SJCRH30 (cell line): ENCODE measurements at regions not wholly inside any gene's neighbourhood (a gene's known extent, or its start where the extent isn't known, plus 50 kb on each side); places are given as distances from the start of the nearest gene placed in this dataset.
"Not testable (repeated sequence)": the region's sequence is repeated elsewhere in the genome, so short reads cannot be mapped to it uniquely, and the experiment has no call there.

ENCODE experiments used
- DNase-seq, 2 experiments: peaks; one replicate each; pipeline ENCODE4 v3.0.0-alpha.2; 2015 to 2020
- H3K27ac ChIP-seq: fragments of 250-450 bp; sonication (Bioruptor Pico); 2 replicates; pipeline ENCODE4 v1.5.1; 2020; ENCODE audit warnings: mild to moderate bottlenecking, moderate library complexity
- H3K27me3 ChIP-seq: fragments of 250-450 bp; sonication (Bioruptor Pico); 2 replicates; pipeline ENCODE4 v1.5.1; 2020; ENCODE audit warnings: mild to moderate bottlenecking, moderate library complexity
- H3K36me3 ChIP-seq: fragments of 250-450 bp; sonication (Bioruptor Pico); 2 replicates; pipeline ENCODE4 v1.5.1; 2020; ENCODE audit warnings: mild to moderate bottlenecking, moderate library complexity
- H3K4me1 ChIP-seq: fragments of 250-450 bp; sonication (Bioruptor Pico); 2 replicates; pipeline ENCODE4 v1.5.1; 2020; ENCODE audit warnings: mild to moderate bottlenecking, moderate library complexity
- H3K4me3 ChIP-seq: fragments of 250-450 bp; sonication (Bioruptor Pico); 2 replicates; pipeline ENCODE4 v1.5.1; 2020; ENCODE audit warnings: mild to moderate bottlenecking, moderate library complexity
- H3K9me3 ChIP-seq: fragments of 250-450 bp; sonication (Bioruptor Pico); replicated peaks from 2 replicates; pipeline ENCODE4 v1.5.1; 2020; ENCODE audit warnings: mild to moderate bottlenecking, moderate library complexity

DNA sequence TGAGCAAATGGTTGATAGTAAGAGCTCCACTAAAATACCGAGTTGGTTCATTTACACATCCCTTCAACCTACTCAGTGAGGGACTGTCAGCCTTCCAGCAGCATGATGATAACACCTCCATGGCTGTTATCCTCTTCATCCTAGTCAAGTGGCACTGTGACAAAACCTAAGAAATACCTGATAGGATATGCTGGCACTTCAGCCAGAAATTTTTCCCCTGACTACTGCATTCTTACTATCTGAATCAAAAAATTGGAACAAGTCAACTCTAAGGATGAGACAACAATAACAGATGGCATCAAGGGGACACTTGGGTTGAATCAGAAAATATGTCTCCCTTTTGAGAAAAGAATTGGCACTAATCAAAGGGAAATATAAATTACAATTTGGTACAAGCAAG is 193.9 kb downstream of the KCTD12 start:
- Histone ChIP-seq H3K36me3 (no peaks in the 10 kb centered on the region), H3K4me1 (no peaks in the 10 kb centered on the region), H3K27ac (no peak overlapping the region), H3K4me3 (no peak overlapping the region), H3K9me3 (no peaks in the 10 kb centered on the region), H3K27me3 (no peaks in the 10 kb centered on the region)
- no peak for DNase-seq

DNA sequence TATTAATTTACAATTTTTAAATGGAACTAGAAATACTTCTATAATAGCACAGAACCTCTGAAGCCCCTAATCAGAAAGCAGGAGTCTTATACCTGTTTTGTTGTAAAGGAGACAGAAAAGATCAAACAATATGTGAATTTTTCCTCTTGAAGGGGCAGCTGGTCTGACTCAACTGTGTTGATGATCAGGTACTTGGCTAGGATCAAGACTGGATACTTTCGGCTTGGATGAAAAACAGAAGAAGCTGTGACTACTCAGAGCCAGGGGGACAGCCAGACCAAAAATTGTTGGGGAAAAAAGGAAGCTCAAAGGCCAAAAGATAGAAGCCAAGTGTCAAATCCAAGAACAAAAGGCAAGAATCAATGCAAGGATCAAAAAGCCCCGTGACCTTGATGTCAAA is 195.6 kb downstream of the KCTD12 start:
- Histone ChIP-seq H3K36me3 (no peaks in the 10 kb centered on the region), H3K9me3 (no peaks in the 10 kb centered on the region), H3K4me1 (no peaks in the 10 kb centered on the region), H3K4me3 (no peak overlapping the region), H3K27ac (no peak overlapping the region), H3K27me3 (no peaks in the 10 kb centered on the region)
- no peak for DNase-seq

- H3K4me3 ChIP-seq: no peak overlapping the region
- no peaks in the 10 kb centered on the region for H3K4me1 ChIP-seq
- H3K36me3 ChIP-seq: no peaks in the 10 kb centered on the region
- DNase-seq: no peak
- no peaks in the 10 kb centered on the region for H3K9me3 ChIP-seq
- no peak overlapping the region for H3K27ac ChIP-seq
- H3K27me3 ChIP-seq: no peaks in the 10 kb centered on the region
Observed at GRCh38 chr13:76687467-76687866, 198.7 kb downstream of the KCTD12 start.

- no peaks in the 10 kb centered on the region for H3K4me1 ChIP-seq
- no peaks in the 10 kb centered on the region for H3K9me3 ChIP-seq
- no peak for DNase-seq
- H3K4me3 ChIP-seq: no peak overlapping the region
- no peaks in the 10 kb centered on the region for H3K27me3 ChIP-seq
- H3K36me3 ChIP-seq: no peaks in the 10 kb centered on the region
- no peak overlapping the region for H3K27ac ChIP-seq
Observed at GRCh38 chr13:76685938-76686337, 200.3 kb downstream of the KCTD12 start.

DNA sequence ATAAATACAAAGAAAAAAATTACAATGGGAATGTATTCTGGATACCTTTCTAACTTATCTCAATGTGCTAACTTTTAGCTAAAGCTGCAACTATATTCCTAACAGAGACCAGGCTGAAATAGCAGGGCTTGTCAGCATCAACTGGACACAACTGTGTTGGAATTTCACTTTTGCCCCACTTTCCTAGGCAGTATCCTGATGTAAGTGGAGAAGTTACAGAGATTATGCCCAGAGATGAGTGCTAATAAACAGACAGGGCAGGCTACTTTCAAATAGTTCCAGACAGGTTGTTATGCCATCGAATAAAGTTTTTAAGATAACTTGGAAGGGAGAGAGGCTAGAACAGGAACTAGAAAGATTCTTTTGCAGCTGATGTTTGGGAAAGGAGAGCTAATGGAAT is 201.9 kb downstream of the KCTD12 start:
- Histone ChIP-seq H3K27ac (no peak overlapping the region), H3K4me1 (no peaks in the 10 kb centered on the region), H3K9me3 (no peaks in the 10 kb centered on the region), H3K27me3 (no peaks in the 10 kb centered on the region), H3K4me3 (no peak overlapping the region), H3K36me3 (no peaks in the 10 kb centered on the region)
- DNase-seq: no peak

GRCh38 chr13:76683854-76684253 is 202.4 kb downstream of the KCTD12 start:
- Histone ChIP-seq H3K27me3 (no peaks in the 10 kb centered on the region), H3K36me3 (no peaks in the 10 kb centered on the region), H3K4me3 (no peak overlapping the region), H3K4me1 (no peaks in the 10 kb centered on the region), H3K27ac (no peak overlapping the region), H3K9me3 (no peaks in the 10 kb centered on the region)
- no peak for DNase-seq

GRCh38 chr13:76683168-76683567 is 203.0 kb downstream of the KCTD12 start:
- H3K27ac ChIP-seq: no peak overlapping the region
- H3K9me3 ChIP-seq: no peaks in the 10 kb centered on the region
- no peak for DNase-seq
- no peaks in the 10 kb centered on the region for H3K4me1 ChIP-seq
- no peaks in the 10 kb centered on the region for H3K36me3 ChIP-seq
- no peaks in the 10 kb centered on the region for H3K27me3 ChIP-seq
- no peak overlapping the region for H3K4me3 ChIP-seq

- H3K27me3 ChIP-seq: no peaks in the 10 kb centered on the region
- no peaks in the 10 kb centered on the region for H3K4me1 ChIP-seq
- H3K27ac ChIP-seq: no peak overlapping the region
- no peak overlapping the region for H3K4me3 ChIP-seq
- H3K36me3 ChIP-seq: no peaks in the 10 kb centered on the region
- H3K9me3 ChIP-seq: no peaks in the 10 kb centered on the region
- DNase-seq: no peak
Observed at GRCh38 chr13:76680112-76680511, 206.1 kb downstream of the KCTD12 start.

DNA sequence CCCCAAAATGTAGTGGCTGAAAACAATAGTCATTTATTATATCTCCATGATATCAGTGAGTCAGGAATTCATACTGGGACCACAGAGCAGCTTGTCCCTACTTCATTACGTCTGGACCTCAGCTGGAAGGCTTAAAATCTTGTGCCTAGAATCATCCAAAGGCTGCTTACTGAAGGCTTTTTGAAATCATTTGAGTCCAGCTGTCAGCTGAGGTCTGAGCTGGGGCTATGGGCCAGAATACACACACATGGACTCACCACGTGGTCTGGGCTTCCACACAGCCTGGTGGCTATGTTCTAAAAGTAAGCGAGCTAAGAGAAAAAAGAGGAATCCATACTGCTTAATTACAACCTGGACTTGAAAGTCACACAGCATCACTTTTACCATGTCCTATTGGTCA is 209.2 kb downstream of the KCTD12 start:
- H3K27me3 ChIP-seq: no peaks in the 10 kb centered on the region
- H3K36me3 ChIP-seq: no peaks in the 10 kb centered on the region
- H3K9me3 ChIP-seq: no peaks in the 10 kb centered on the region
- no peaks in the 10 kb centered on the region for H3K4me1 ChIP-seq
- H3K4me3 ChIP-seq: no peak overlapping the region
- DNase-seq: peak; percentile 25 to 57
- no peak overlapping the region for H3K27ac ChIP-seq

GRCh38 chr13:76672420-76672819 is 213.8 kb downstream of the KCTD12 start:
- H3K4me3 ChIP-seq: no peak overlapping the region
- no peak for DNase-seq
- H3K27me3 ChIP-seq: no peaks in the 10 kb centered on the region
- no peaks in the 10 kb centered on the region for H3K9me3 ChIP-seq
- H3K27ac ChIP-seq: no peak overlapping the region
- H3K36me3 ChIP-seq: no peaks in the 10 kb centered on the region
- no peaks in the 10 kb centered on the region for H3K4me1 ChIP-seq

GRCh38 chr13:76668716-76669115 is 217.5 kb downstream of the KCTD12 start:
- Histone ChIP-seq H3K9me3 (no peaks in the 10 kb centered on the region), H3K27me3 (no peaks in the 10 kb centered on the region), H3K4me3 (no peak overlapping the region)

GRCh38 chr13:76668141-76668540 is 218.1 kb downstream of the KCTD12 start:
- Histone ChIP-seq H3K36me3 (no peaks in the 10 kb centered on the region), H3K4me3 (no peak overlapping the region), H3K27ac (no peak overlapping the region), H3K4me1 (no peaks in the 10 kb centered on the region), H3K9me3 (no peaks in the 10 kb centered on the region), H3K27me3 (no peaks in the 10 kb centered on the region)
- no peak for DNase-seq

More at GRCh38 chr13:76668716-76669115, 217.5 kb downstream of the KCTD12 start:
- H3K36me3 ChIP-seq: no peaks in the 10 kb centered on the region
- DNase-seq: no peak
- no peaks in the 10 kb centered on the region for H3K4me1 ChIP-seq
- no peak overlapping the region for H3K27ac ChIP-seq

DNA sequence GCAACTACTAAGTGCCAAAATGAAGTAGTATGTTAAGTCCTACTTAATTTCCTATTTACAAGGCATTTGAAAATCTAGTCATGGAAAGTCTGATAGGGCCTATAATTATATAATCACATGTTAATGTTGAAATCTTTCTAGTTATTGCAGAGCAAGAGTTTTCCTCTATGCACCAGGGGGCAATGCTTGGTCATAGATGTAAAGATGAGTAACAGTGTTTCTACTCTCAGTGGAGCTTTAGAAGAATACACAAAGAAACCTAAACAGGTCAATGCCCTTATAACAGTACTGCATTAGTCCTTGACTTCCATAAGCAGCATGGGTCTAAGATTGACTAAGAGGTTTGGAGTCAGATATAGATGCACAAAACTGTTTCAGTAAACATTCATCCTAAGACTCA is 218.7 kb downstream of the KCTD12 start:
- H3K4me1 ChIP-seq: no peaks in the 10 kb centered on the region
- H3K27me3 ChIP-seq: no peaks in the 10 kb centered on the region
- H3K9me3 ChIP-seq: no peaks in the 10 kb centered on the region
- H3K36me3 ChIP-seq: no peaks in the 10 kb centered on the region
- DNase-seq: no peak
- H3K27ac ChIP-seq: no peak overlapping the region
- no peak overlapping the region for H3K4me3 ChIP-seq

DNA sequence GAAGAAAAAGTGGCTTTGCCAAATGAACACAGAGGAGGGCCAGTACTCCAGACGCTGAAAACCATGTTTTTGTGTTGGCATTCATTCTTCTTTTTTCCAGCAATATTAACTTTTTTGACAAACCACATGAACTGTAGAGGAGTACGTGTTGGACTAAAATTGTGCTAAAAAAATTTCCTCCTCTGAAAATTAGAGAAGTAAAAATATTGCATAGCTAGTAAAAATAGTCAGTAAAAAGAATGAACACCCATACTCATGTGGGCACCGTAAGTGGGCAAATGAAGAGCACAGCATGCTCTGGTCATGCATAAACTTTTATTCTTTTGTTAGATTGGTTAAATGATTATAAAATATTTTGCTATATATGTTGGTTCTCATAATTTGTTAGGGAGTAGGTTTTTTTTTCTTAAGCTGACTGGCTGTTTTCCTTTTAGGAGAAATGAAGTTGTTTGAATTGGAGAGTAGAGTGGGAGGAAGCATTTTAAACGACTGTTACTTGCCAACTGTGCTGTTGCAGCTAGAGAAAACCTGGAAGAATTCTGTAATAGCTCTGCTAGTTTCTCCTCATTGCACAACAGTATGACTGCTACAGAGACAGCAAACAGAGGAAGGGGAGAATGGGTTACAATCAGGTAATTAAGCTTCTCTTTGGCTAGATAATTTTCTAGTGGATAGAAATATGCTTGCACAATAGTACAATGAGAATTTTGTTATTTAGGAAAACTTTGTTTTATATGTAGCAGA is 222.4 kb downstream of the KCTD12 start:
- H3K27me3 ChIP-seq: no peaks in the 10 kb centered on the region
- no peak overlapping the region for H3K27ac ChIP-seq
- no peaks in the 10 kb centered on the region for H3K9me3 ChIP-seq
- DNase-seq: no peak
- no peaks in the 10 kb centered on the region for H3K36me3 ChIP-seq
- H3K4me1 ChIP-seq: no peaks in the 10 kb centered on the region
- no peak overlapping the region for H3K4me3 ChIP-seq

GRCh38 chr13:76659074-76659473 is 227.1 kb downstream of the KCTD12 start:
- H3K4me3 ChIP-seq, H3K4me1 ChIP-seq, H3K27me3 ChIP-seq, DNase-seq, H3K9me3 ChIP-seq, H3K36me3 ChIP-seq, H3K27ac ChIP-seq: not testable (repeated sequence)

- no peaks in the 10 kb centered on the region for H3K9me3 ChIP-seq
- no peaks in the 10 kb centered on the region for H3K27me3 ChIP-seq
- no peak overlapping the region for H3K4me3 ChIP-seq
- no peak overlapping the region for H3K27ac ChIP-seq
- H3K4me1 ChIP-seq: no peaks in the 10 kb centered on the region
- no peak for DNase-seq
- no peaks in the 10 kb centered on the region for H3K36me3 ChIP-seq
Observed at GRCh38 chr13:76656500-76656899, 229.7 kb downstream of the KCTD12 start.
